HG03460 (cell line): ENCODE measurements at regions not wholly inside any gene's neighbourhood (a gene's known extent, or its start where the extent isn't known, plus 50 kb on each side); places are given as distances from the start of the nearest gene placed in this dataset.
"Not testable (repeated sequence)": the region's sequence is repeated elsewhere in the genome, so short reads cannot be mapped to it uniquely, and the experiment has no call there.

Experiments
- ATAC-seq: cut with Tn5 transposase; IDR thresholded peaks from one replicate; pipeline ENCODE4 v1.9.1; 2021; ENCODE audit not compliant: unreplicated experiment

DNA sequence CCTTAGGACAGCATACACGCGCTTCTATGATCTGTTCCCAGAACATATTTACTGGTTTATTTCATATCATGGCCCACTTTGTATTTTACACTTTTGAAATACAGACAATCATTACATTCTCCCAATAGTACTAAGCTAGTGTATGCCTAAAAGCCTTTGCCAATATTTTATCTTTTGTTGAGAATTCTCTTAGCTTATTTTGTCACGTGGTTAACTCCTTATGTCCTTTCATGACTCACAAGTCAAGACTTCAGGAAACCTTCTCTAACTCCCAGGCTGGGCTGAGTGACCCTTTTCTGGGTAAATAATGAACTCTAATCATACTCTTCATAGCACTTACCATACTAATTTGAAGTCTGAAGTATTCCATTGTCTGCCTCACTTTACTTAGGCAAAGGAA is 444.8 kb downstream of the ZNF33B start:
- not testable (repeated sequence) for ATAC-seq

DNA sequence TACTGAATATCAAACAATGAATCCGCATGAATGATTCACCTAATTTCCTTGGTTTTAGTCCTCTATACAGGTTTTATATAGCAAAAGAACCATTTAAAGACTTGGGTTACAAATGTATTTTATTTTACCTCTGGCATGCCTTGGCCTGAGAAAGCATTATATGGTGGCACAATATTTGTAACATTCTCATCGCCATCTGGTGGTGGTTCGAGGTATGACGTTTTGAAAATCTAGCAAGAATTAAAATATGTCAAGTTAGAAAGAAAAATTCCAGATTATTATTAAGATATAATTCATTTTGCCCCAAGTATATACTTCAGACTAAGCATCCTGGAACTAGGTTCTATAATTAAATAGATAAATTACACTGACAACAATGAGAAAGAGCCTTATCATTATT is 445.9 kb downstream of the ZNF33B start:
- not testable (repeated sequence) for ATAC-seq

DNA sequence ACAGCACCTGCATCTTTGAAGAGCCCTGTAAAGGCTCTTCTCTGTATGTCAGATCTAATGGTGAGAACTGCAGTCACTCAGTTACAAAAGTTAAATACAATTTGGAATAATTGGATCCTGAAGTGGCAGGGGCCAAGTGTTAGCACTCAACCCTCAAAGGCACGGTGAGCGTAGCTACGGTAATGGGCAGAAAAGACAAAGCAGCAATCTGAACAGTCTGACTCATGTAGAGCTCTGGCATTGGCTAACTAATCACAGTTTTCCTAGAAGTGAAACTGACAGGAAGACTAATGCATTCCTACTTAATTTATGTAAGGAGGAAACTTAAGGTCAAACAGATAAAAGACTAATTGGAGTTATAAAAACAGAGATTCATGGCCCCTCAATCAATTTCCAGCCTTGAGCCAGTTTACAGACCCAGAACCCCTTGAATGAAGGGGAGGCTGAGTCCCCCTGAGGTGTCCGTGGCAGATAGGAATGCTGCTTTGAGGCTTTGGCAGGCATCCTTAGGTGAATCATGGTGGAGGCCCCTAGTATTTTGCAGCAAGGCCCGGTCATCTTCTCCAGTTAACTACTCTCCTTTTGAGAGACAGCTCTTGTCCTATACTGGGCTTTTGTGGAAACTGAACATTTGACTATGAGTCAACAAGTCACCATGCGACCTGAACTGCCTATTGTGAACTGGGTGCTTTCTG is 450.7 kb downstream of the ZNF33B start:
- not testable (repeated sequence) for ATAC-seq

GRCh38 chr10:42177793-42178689 is 460.3 kb downstream of the ZNF33B start:
- not testable (repeated sequence) for ATAC-seq

- ATAC-seq, result no peak
Observed at GRCh38 chr10:42177077-42177792, 461.1 kb downstream of the ZNF33B start.

DNA sequence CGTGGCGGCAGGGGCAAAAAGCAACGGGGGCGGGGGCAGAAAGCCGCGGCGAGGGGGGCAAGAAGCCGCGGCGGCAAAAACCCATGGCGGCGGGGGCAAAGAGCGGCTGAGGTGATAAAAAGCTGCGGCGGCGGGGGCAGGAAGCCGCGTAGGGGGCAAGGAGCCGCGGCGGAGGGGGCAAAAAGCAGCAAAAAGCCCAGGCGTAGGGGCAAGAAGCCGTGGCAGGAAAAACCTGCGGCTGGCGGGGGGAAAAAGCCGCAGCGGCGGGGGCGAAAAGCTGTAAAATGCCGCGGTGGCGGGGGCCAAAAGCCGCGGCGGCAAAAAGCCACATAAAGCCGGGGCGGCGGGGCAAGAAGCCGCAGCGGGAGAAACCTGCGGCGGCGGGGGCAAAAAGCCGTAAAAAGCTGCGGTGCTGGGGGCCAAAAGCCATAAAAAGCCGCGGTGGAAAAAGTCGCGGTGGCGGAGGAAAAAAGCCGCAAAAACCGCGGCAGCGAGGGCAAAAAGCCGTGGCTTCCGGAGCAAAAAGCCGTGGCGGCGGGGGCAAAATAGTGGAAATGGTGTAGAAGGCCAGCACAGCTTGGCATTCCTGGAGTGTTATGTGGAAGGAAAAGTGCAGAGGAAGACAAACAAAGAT is 487.8 kb downstream of the ZNF33B start:
- ATAC-seq, result no peak

DNA sequence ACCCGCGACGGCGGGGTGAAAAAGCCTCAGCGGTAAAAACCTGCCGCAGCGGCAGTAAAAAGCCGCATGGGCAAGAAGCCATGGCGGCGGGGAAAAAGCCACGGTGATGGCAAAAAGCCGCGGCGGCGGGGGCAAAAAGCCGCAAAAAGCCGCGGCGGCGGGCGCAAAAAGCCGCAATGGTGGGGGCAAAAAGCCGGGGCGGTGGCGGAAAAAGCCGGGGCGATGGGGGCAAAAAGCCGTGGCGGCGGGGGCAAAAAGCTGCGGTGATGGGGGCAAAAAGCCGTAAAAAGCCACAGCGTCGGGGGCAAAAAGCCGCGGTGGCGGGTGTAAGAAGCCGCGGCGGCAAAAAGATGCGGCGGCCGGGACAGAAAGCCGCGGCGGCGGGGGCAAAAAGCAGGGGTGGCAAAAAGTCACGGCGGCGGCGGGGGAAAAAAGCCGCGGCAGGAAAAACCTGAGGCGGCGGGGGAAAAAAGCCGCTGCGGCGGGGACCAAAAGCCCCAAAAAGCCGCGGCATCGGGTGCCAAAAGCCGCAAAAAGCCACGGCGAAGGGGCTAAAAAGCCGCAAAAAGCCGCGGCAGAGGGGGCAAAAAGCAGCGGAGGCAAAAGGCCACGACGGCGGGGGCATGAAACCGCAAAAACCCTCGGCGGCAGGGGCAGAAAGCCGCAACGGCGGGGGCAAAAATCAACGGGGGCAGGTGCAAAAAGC is 488.5 kb downstream of the ZNF33B start:
- no peak for ATAC-seq

GRCh38 chr10:42149027-42149700 is 489.2 kb downstream of the ZNF33B start:
- no peak for ATAC-seq

- not testable (repeated sequence) for ATAC-seq
Observed at GRCh38 chr10:42146165-42146564, 492.2 kb downstream of the ZNF33B start.

GRCh38 chr10:42138023-42138422 is 500.3 kb downstream of the ZNF33B start:
- not testable (repeated sequence) for ATAC-seq

DNA sequence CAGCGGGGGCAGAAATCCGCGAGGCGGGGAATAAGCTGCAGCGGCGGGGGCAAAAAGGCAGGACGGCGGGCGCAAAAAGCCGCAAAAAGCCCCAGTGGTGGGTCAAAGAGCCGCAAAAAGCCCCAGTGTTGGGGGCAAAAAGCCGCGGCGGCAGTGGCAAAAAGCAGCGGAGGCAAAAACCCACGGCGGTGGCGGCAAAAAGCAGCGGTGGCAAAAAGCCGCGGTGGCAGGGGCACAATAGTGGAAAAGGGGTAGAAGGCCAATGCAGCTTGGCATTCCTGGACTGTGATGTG is 525.3 kb downstream of the ZNF33B start:
- ATAC-seq, result no peak

GRCh38 chr10:42112331-42113157 is 525.8 kb downstream of the ZNF33B start:
- ATAC-seq, result no peak

DNA sequence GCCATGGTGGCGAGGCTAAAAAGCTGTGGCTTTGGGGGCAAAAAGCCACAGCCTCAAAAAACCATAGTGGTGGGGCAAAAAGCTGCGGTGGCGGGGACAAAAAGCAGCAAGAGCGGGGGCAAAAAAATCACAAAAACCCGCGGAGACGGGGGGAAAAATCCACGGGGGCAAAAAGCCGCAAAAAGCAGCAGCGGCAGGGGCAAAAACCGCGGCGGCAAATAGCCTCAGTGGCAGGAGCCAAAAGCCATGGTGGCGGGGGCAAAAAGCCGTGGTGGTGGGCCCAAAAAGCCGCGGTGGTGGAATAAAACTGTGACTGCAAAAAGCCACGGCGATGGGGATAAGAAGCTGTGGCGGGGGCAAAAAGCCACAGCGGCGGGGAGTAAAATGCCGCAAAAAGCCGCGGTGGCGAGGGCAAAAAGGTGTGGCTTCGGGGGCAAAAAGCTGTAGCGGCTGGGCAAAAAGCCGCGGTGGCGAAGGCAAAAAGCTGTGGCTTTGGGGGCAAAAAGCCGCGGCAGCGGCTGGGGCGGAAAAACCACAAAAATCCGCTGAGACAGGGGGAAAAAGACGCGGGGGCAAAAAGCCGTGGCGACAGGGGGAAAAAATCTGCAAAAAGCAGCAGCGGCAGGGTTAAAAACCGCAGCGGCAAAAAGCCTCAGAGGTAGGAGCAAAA is 526.6 kb downstream of the ZNF33B start:
- no peak for ATAC-seq

- ATAC-seq, result no peak
Observed at GRCh38 chr10:42111076-42111475, 527.3 kb downstream of the ZNF33B start.
